Naive thymus-derived CD8-positive, alpha-beta T cell (primary cell): ENCODE measurements at regions not wholly inside any gene's neighbourhood (a gene's known extent, or its start where the extent isn't known, plus 50 kb on each side); places are given as distances from the start of the nearest gene placed in this dataset.

Experiments
- ATAC-seq, 2 donors: fragments of 150-1000 bp; cut with Tn5 transposase in 1 of 2; sonication (Bioruptor Pico), chemical (Tn5 transposase) in 1 of 2; 1 replicate in 1 of 2; 2 replicates in 1 of 2; pipeline ENCODE4 v1.10.0; 2021; ENCODE audit warnings: mild to moderate bottlenecking in 2 of 2, moderate library complexity in 2 of 2
- POLR2A ChIA-PET: fragments of 350-600 bp; sonication (Branson Sonifier 250); formaldehyde crosslinking; loops from one replicate; lab custom pipeline; 2021; ENCODE audit warnings: antibody characterized with exemption; lab: Charles Lee
- DNase-seq, 10 donors: peaks; one replicate each; pipeline versions ENCODE4 v3.0.0 to v3.0.0-alpha.2; 2020 to 2022
- H3K27ac Mint-ChIP-seq, 10 donors: one replicate each; pipeline ENCODE4 v1.8.0; 2020 to 2022; ENCODE audit warnings: mild to moderate bottlenecking in 10 of 10, mixed read lengths in 10 of 10, moderate library complexity in 4 of 10, inconsistent platforms in 1 of 10
- H3K27me3 Mint-ChIP-seq, 5 donors: one replicate each; pipeline ENCODE4 v1.8.0; 2021 to 2022; ENCODE audit warnings: mixed read lengths in 5 of 5
- H3K36me3 Mint-ChIP-seq, 3 donors: one replicate each; pipeline ENCODE4 v1.8.0; 2020 to 2022; ENCODE audit warnings: mixed read lengths in 3 of 3, mild to moderate bottlenecking in 2 of 3, inconsistent platforms in 1 of 3
- H3K4me1 Mint-ChIP-seq, 4 donors: one replicate each; pipeline ENCODE4 v1.8.0; 2021 to 2022; ENCODE audit warnings: mixed read lengths in 4 of 4
- H3K4me3 Mint-ChIP-seq, 10 donors: one replicate each; pipeline ENCODE4 v1.8.0; 2020 to 2022; ENCODE audit warnings: mild to moderate bottlenecking in 10 of 10, mixed read lengths in 10 of 10, moderate library complexity in 6 of 10, inconsistent platforms in 1 of 10
- H3K9me3 Mint-ChIP-seq, 9 donors: one replicate each; pipeline ENCODE4 v1.8.0; 2020 to 2022; ENCODE audit warnings: mixed read lengths in 9 of 9, mild to moderate bottlenecking in 3 of 9, inconsistent platforms in 1 of 9, moderate library complexity in 1 of 9

GRCh38 chr4:34193451-34194154 is 2050.7 kb downstream of the ARAP2 start:
- Mint-ChIP-seq H3K36me3 (no peaks in the 10 kb centered on the region), H3K9me3 (peaks cover 0 to 15% (median 4%) of the 10 kb centered on the region in 9 donors), H3K27me3 (no peaks in the 10 kb centered on the region), H3K4me3 (no peak overlapping the region), H3K27ac (no peak overlapping the region), H3K4me1 (no peaks in the 10 kb centered on the region)
- ATAC-seq (no peak), DNase-seq (no peak)
- POLR2A ChIA-PET: no interaction called here

- no peaks in the 10 kb centered on the region for H3K4me1 Mint-ChIP-seq
- no peaks in the 10 kb centered on the region for H3K27me3 Mint-ChIP-seq
- H3K27ac Mint-ChIP-seq: no peak overlapping the region
- no peaks in the 10 kb centered on the region for H3K36me3 Mint-ChIP-seq
- H3K4me3 Mint-ChIP-seq: no peak overlapping the region
- DNase-seq (no peak), ATAC-seq (no peak)
- peaks cover 0 to 11% (median 3%) of the 10 kb centered on the region in 9 donors for H3K9me3 Mint-ChIP-seq
- POLR2A ChIA-PET: no interaction called here
These were observed 2049.7 kb downstream of the ARAP2 start for GRCh38 chr4:34194585-34194984.

DNA sequence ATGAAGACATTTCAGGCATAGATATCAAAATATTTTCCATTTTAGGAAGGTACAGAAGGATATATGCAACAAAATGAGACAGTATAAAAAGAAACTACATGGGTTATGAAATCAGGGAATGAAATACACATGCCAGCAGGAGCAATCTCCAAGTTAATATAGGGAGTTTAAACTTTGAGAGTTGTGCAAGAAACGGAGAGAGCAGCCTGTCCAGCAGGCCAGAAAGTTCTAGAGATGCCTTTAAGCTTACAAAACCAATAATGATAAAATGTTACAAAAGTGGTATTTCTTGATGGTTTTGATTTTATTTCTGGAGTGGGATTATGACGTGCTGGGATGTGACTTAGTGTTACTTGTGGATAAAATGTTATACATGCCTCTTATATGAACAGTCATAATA is 2047.9 kb downstream of the ARAP2 start:
- H3K27ac Mint-ChIP-seq: no peak overlapping the region
- POLR2A ChIA-PET: no interaction called here

DNA sequence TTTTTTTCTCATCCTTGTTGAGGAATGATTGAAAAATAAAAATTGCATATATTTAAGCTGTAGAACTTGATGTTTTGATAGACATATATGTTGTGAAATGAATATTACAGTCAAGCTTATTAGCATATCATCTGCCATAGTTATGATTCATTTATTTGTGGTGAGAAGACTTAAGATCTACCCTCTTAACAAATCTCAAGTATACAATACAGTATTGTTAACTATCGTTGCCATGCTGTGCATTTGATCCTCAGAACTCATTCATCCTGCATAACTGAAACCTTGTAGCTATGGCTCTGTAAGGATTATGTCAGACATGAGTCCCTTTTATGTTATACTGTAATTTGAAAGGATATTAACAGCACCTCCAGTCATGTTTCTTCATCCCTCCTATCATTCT is 2045.3 kb downstream of the ARAP2 start:
- Mint-ChIP-seq H3K36me3 (no peaks in the 10 kb centered on the region), H3K27me3 (no peaks in the 10 kb centered on the region), H3K27ac (no peak overlapping the region), H3K4me1 (peaks cover 0 to 3% (median 0%) of the 10 kb centered on the region in 4 donors), H3K4me3 (no peak overlapping the region), H3K9me3 (peaks cover 0 to 19% (median 10%) of the 10 kb centered on the region in 9 donors)
- DNase-seq: no peak
- POLR2A ChIA-PET: no interaction called here
- ATAC-seq: no peak

More for the DNA sequence above, 2047.9 kb downstream of the ARAP2 start:
- Mint-ChIP-seq H3K36me3 (no peaks in the 10 kb centered on the region), H3K4me1 (peaks cover 0 to under 1% (median 0%) of the 10 kb centered on the region in 4 donors), H3K4me3 (no peak overlapping the region), H3K9me3 (peaks cover 0 to 12% (median 5%) of the 10 kb centered on the region in 9 donors), H3K27me3 (no peaks in the 10 kb centered on the region)
- ATAC-seq (no peak), DNase-seq (no peak)

GRCh38 chr4:34200535-34200934 is 2043.8 kb downstream of the ARAP2 start:
- no peak overlapping the region for H3K27ac Mint-ChIP-seq
- H3K4me3 Mint-ChIP-seq: no peak overlapping the region
- H3K4me1 Mint-ChIP-seq: peaks cover 0 to 3% (median 0%) of the 10 kb centered on the region in 4 donors
- POLR2A ChIA-PET: no interaction called here
- DNase-seq (no peak), ATAC-seq (no peak)
- H3K9me3 Mint-ChIP-seq: peaks cover 0 to 28% (median 11%) of the 10 kb centered on the region in 9 donors
- no peaks in the 10 kb centered on the region for H3K36me3 Mint-ChIP-seq
- H3K27me3 Mint-ChIP-seq: no peaks in the 10 kb centered on the region

DNA sequence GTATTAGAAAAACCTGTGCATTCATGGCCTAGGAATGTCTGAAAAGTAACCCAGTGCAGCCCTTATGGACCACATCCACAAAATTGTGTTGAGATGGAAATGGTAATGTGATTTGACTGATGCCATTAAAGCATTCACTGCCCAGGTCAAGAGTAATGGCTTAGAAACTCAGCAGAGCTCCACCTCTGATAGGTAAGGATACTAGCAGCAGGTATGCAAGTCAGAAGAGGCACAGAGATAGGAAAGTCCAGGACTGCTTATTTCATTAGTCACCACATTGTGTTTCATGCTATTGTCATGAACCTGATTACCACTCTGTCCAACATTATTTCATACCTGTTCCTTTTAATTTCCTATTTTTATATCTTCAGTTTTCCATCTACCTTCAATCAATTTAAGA is 2042.2 kb downstream of the ARAP2 start:
- no peaks in the 10 kb centered on the region for H3K36me3 Mint-ChIP-seq
- no peak overlapping the region for H3K4me3 Mint-ChIP-seq
- no peak for ATAC-seq
- H3K4me1 Mint-ChIP-seq: peaks cover 0 to 3% (median 0%) of the 10 kb centered on the region in 4 donors
- no peak for DNase-seq
- peaks cover 0 to 31% (median 10%) of the 10 kb centered on the region in 9 donors for H3K9me3 Mint-ChIP-seq
- POLR2A ChIA-PET: no interaction called here
- no peaks in the 10 kb centered on the region for H3K27me3 Mint-ChIP-seq
- no peak overlapping the region for H3K27ac Mint-ChIP-seq

GRCh38 chr4:34220601-34221000 is 2023.7 kb downstream of the ARAP2 start:
- Mint-ChIP-seq H3K4me1 (no peaks in the 10 kb centered on the region), H3K4me3 (no peak overlapping the region), H3K27ac (no peak overlapping the region), H3K9me3 (peaks cover 2 to 25% (median 13%) of the 10 kb centered on the region in 9 donors), H3K36me3 (no peaks in the 10 kb centered on the region), H3K27me3 (no peaks in the 10 kb centered on the region)
- ATAC-seq (no peak), DNase-seq (no peak)
- POLR2A ChIA-PET: no interaction called here

- POLR2A ChIA-PET: no interaction called here
- Mint-ChIP-seq H3K36me3 (no peaks in the 10 kb centered on the region), H3K9me3 (peaks cover under 1 to 17% (median 12%) of the 10 kb centered on the region in 9 donors), H3K27me3 (no peaks in the 10 kb centered on the region), H3K4me1 (no peaks in the 10 kb centered on the region), H3K4me3 (no peak overlapping the region), H3K27ac (no peak overlapping the region)
- no peak for DNase-seq
- no peak for ATAC-seq
These were observed 2022.3 kb downstream of the ARAP2 start for GRCh38 chr4:34221986-34222385.

DNA sequence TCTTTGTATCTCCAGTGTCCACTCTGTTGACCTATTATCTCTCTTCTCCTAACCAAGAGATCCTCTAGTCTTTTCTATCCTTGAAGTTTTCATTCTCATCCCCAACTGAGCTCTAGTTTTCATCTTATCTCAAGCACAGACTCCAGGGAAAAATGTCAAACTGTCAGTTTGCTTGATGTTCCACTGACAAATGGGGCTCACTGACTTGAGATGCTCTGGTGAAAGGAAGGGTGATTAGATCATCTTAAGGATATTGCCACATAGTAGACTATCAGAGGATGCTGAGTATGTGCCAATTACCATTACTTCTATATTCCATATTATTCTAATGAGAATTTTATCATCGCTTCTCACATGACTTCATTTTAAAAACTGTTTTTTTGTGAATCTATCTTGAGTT is 2008.2 kb downstream of the ARAP2 start:
- DNase-seq (no peak), ATAC-seq (no peak)
- no peaks in the 10 kb centered on the region for H3K4me1 Mint-ChIP-seq
- no peaks in the 10 kb centered on the region for H3K36me3 Mint-ChIP-seq
- H3K4me3 Mint-ChIP-seq: no peak overlapping the region
- POLR2A ChIA-PET: no interaction called here
- H3K9me3 Mint-ChIP-seq: peaks cover 0 to 46% (median 9%) of the 10 kb centered on the region in 9 donors
- no peak overlapping the region for H3K27ac Mint-ChIP-seq
- no peaks in the 10 kb centered on the region for H3K27me3 Mint-ChIP-seq

- Mint-ChIP-seq H3K27ac (no peak overlapping the region), H3K36me3 (no peaks in the 10 kb centered on the region), H3K9me3 (peaks cover 0 to 29% (median 2%) of the 10 kb centered on the region in 9 donors), H3K4me1 (no peaks in the 10 kb centered on the region), H3K4me3 (no peak overlapping the region), H3K27me3 (no peaks in the 10 kb centered on the region)
- DNase-seq: no peak
- ATAC-seq: no peak
- POLR2A ChIA-PET: no interaction called here
These were observed 1999.0 kb downstream of the ARAP2 start for GRCh38 chr4:34245276-34245675.

DNA sequence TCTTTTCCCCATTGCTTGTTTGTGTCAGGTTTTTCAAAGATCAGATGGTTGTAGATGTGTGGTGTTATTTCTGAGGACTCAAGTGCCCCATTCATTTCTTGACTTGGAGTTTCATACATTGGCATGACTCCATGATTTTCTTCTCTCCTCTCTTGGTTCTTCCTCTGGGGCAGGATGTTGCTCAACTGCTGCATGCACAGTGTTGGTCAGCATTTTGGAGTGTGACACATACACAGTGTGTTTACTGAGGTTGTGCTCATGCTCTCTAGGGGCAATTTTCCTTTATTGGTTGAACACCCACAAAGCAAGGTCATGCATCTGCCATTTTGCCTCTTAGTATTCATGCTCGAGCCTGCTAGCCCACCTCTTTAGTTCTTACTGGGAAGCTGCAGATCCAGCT is 1993.8 kb downstream of the ARAP2 start:
- POLR2A ChIA-PET: no interaction called here
- Mint-ChIP-seq H3K4me3 (no peak overlapping the region), H3K4me1 (no peaks in the 10 kb centered on the region), H3K27ac (no peak overlapping the region), H3K9me3 (peaks cover 0 to 17% (median 7%) of the 10 kb centered on the region in 9 donors), H3K27me3 (no peaks in the 10 kb centered on the region), H3K36me3 (no peaks in the 10 kb centered on the region)
- DNase-seq (no peak), ATAC-seq (no peak)

DNA sequence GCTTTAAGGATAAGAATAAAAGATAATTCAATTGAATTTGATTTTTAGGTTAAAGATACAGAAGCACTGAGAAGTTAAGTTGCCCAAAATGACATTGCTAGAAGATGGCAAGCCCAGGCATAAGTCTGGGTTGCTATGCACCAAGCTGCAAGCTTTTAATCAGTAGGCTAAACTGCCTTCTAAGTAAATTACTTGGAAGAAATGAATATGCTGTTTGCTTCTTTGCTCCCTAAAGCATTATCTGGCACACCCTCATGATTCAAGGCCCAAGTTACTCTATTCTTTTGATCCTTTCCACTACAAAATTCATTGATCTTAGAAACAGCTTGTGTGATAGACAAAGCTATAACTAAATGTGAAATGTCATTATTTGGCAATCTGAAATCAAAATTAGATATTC is 1991.1 kb downstream of the ARAP2 start:
- ATAC-seq: no peak
- peaks cover 0 to 27% (median 9%) of the 10 kb centered on the region in 9 donors for H3K9me3 Mint-ChIP-seq
- H3K4me1 Mint-ChIP-seq: no peaks in the 10 kb centered on the region
- H3K27ac Mint-ChIP-seq: no peak overlapping the region
- no peak overlapping the region for H3K4me3 Mint-ChIP-seq
- DNase-seq: no peak
- H3K36me3 Mint-ChIP-seq: peaks cover 0 to 6% (median 0%) of the 10 kb centered on the region in 3 donors
- POLR2A ChIA-PET: no interaction called here
- no peaks in the 10 kb centered on the region for H3K27me3 Mint-ChIP-seq

DNA sequence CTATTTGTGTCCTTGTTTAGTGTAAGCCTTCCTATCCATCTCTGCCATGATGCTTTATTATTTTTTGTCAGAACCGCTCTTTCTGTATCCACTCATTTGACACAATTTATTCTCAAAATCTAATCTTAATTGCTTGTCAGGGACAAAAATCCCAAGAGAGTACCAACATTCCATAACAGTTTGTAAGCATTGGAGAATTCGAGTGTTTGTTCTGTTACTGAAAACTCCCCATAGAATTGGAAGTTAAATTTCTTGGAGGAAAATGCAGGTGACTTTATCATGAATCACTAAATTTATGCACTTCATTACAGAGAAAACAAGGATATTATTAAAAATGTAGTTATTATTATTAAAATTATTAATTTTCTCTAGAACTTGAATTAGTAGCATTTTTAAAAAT is 1986.1 kb downstream of the ARAP2 start:
- H3K36me3 Mint-ChIP-seq: peaks cover 0 to 6% (median 0%) of the 10 kb centered on the region in 3 donors
- no peak for DNase-seq
- no peaks in the 10 kb centered on the region for H3K4me1 Mint-ChIP-seq
- H3K27me3 Mint-ChIP-seq: no peaks in the 10 kb centered on the region
- no peak for ATAC-seq
- H3K27ac Mint-ChIP-seq: no peak overlapping the region
- POLR2A ChIA-PET: no interaction called here
- no peak overlapping the region for H3K4me3 Mint-ChIP-seq
- H3K9me3 Mint-ChIP-seq: peaks cover 1 to 25% (median 7%) of the 10 kb centered on the region in 9 donors

GRCh38 chr4:34261799-34262314 is 1982.5 kb downstream of the ARAP2 start:
- POLR2A ChIA-PET: no interaction called here
- H3K27me3 Mint-ChIP-seq: no peaks in the 10 kb centered on the region
- peaks cover 0 to 6% (median 0%) of the 10 kb centered on the region in 3 donors for H3K36me3 Mint-ChIP-seq
- peaks cover 0 to 34% (median 13%) of the 10 kb centered on the region in 9 donors for H3K9me3 Mint-ChIP-seq
- DNase-seq: no peak
- H3K4me3 Mint-ChIP-seq: no peak overlapping the region
- no peak overlapping the region for H3K27ac Mint-ChIP-seq
- H3K4me1 Mint-ChIP-seq: no peaks in the 10 kb centered on the region
- no peak for ATAC-seq
